Keratinocyte (primary cell): ENCODE measurements at regions not wholly inside any gene's neighbourhood (a gene's known extent, or its start where the extent isn't known, plus 50 kb on each side); places are given as distances from the start of the nearest gene placed in this dataset.
A peak's percentile ranks its signal among the peaks of the same experiment; 100 is the strongest.

Experiments used
- DNase-seq: peaks from one replicate; pipeline ENCODE4 v3.0.0-alpha.2; 2011; ENCODE audit warnings: low read depth, missing footprints, low spot score
- FAIRE-seq: peaks from 2 replicates; lab custom pipeline; 2011; peaks lifted over from hg19 to GRCh38; lab: Jason Lieb, UNC
- H2AFZ ChIP-seq: 2 replicates; pipeline ENCODE4 v1.6.0; 2012; ENCODE audit warnings: low read length, control low read depth, inconsistent platforms; ENCODE audit not compliant: control insufficient read depth
- H3K27ac ChIP-seq: 2 replicates; pipeline ENCODE4 v1.5.1; 2011; ENCODE audit warnings: low read length; ENCODE audit not compliant: control insufficient read depth, insufficient read depth
- H3K27me3 ChIP-seq: 3 replicates; pipeline ENCODE4 v1.6.0; 2011; ENCODE audit warnings: low read length; ENCODE audit not compliant: control insufficient read depth, insufficient read depth; ENCODE audit errors: extremely low read depth
- H3K36me3 ChIP-seq, 2 experiments: 2 replicates in 1 of 2; 3 replicates in 1 of 2; pipeline ENCODE4 v1.5.1; 2011; ENCODE audit warnings: low read length in 2 of 2, mild to moderate bottlenecking in 1 of 2; ENCODE audit not compliant: control insufficient read depth in 2 of 2, insufficient read depth in 2 of 2; ENCODE audit errors: extremely low read depth in 1 of 2
- H3K4me1 ChIP-seq: 3 replicates; pipeline ENCODE4 v1.5.1; 2011; ENCODE audit warnings: low read length; ENCODE audit not compliant: control insufficient read depth, insufficient read depth; ENCODE audit errors: extremely low read depth
- H3K4me2 ChIP-seq: 3 replicates; pipeline ENCODE4 v1.6.0; 2011; ENCODE audit warnings: low read depth, low read length; ENCODE audit not compliant: control insufficient read depth, insufficient read depth; ENCODE audit errors: extremely low read depth
- H3K4me3 ChIP-seq, 3 experiments: fragments of 200-600 bp in 1 of 3; sonication (generic) in 1 of 3; 2 replicates in 2 of 3; 3 replicates in 1 of 3; pipeline ENCODE4 v1.5.1; 2011 to 2016; ENCODE audit warnings: low read length in 3 of 3, mild to moderate bottlenecking in 3 of 3, control low read depth in 2 of 3, inconsistent platforms in 1 of 3, low read depth in 1 of 3, mixed read lengths in 1 of 3, mixed run types in 1 of 3, moderate library complexity in 1 of 3; ENCODE audit not compliant: control insufficient read depth in 2 of 3, insufficient read depth in 2 of 3; ENCODE audit errors: extremely low read depth in 1 of 3
- H3K79me2 ChIP-seq: 2 replicates; pipeline ENCODE4 v1.6.0; 2012; ENCODE audit warnings: low read length; ENCODE audit not compliant: control insufficient read depth, insufficient read depth
- H3K9ac ChIP-seq: 3 replicates; pipeline ENCODE4 v1.6.0; 2011; ENCODE audit warnings: low read length; ENCODE audit not compliant: control insufficient read depth, insufficient read depth; ENCODE audit errors: extremely low read depth
- H3K9me1 ChIP-seq: 3 replicates; pipeline ENCODE4 v1.6.0; 2011; ENCODE audit warnings: low read length; ENCODE audit not compliant: control insufficient read depth, insufficient read depth; ENCODE audit errors: extremely low read depth
- H3K9me3 ChIP-seq: 2 replicates; pipeline ENCODE4 v1.5.1; 2012; ENCODE audit warnings: low read depth, low read length; ENCODE audit not compliant: control insufficient read depth
- H4K20me1 ChIP-seq: 3 replicates; pipeline ENCODE4 v1.6.0; 2011; ENCODE audit warnings: low read length; ENCODE audit not compliant: control insufficient read depth, insufficient read depth; ENCODE audit errors: extremely low read depth
- CTCF ChIP-seq, 3 experiments: IDR thresholded peaks in 1 of 3; conservative IDR thresholded peaks in 1 of 3; optimal IDR thresholded peaks in 1 of 3; 2 replicates in 2 of 3; 3 replicates in 1 of 3; pipeline versions ENCODE3 to v1.5.1; 2011; ENCODE audit warnings: low read length in 3 of 3, mild to moderate bottlenecking in 3 of 3, moderate library complexity in 2 of 3, control low read depth in 1 of 3, inconsistent platforms in 1 of 3; ENCODE audit not compliant: insufficient read depth in 2 of 3; ENCODE audit errors: extremely low read depth in 1 of 3
- EZH2 ChIP-seq: IDR thresholded peaks from one replicate; pipeline ENCODE4 v1.6.1; 2012; ENCODE audit warnings: inconsistent platforms, mild to moderate bottlenecking, low read length, moderate library complexity
- dilution Hi-C: fragments of 300-500 bp; cut with MboI; formaldehyde crosslinking; loops from one replicate; pipeline ENCODE4 v1.7.0; 2020; ENCODE audit warnings: low sequenced_read_pairs; ENCODE audit not compliant: extremely low pct_ligation_motif_present

DNA sequence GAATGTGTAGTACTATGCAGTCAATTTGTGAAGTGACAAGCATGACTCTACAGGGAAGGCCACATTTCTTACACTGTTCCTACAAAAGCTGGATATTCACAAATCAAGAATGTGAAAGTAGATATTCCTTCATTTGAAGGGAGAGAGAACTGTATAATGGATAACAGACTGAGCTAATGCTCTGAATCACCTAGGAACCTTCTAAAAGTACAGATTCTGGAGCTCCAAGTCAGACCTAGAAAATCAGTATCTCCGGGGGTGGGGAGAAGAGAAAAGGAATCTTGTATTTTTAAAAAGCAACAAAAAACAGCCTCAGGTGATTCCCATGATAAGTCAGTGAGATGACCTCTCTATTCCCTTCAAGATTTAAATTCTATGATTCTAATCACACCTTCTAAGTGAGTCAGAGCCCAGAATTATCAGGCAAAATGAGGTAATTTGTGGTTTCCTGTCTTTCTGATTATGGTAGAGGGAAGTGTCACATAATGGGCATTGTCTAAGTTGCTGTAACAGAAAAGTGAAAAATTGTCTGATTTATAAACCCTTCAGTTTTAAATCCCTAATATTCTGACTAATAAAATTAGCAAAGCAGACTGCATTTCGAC lies 80.9 kb downstream of the IL21 start:
- no peaks in the 10 kb centered on the region for H3K9me3 ChIP-seq
- no peaks in the 10 kb centered on the region for H3K36me3 ChIP-seq
- no peaks in the 10 kb centered on the region for H4K20me1 ChIP-seq
- no peak overlapping the region for H3K4me3 ChIP-seq
- no peak overlapping the region for H2AFZ ChIP-seq
- TF ChIP-seq CTCF (optimal IDR thresholded peaks at IDR 0.05 in 1 of 3, IDR thresholded peaks at IDR 0.05 in 1 of 3, conservative IDR thresholded peaks at IDR 0.05 in 1 of 3; ENCODE audit: extremely low read depth in 1 of 3, insufficient read depth in 2 of 3, low read length in 3 of 3) = no peak
- no peaks in the 10 kb centered on the region for H3K79me2 ChIP-seq
- H3K9ac ChIP-seq = no peak overlapping the region
- peaks cover 13% of the 10 kb centered on the region for H3K4me1 ChIP-seq
- no peak for DNase-seq
- no peaks in the 10 kb centered on the region for H3K27me3 ChIP-seq
- no peak overlapping the region for H3K27ac ChIP-seq
- H3K9me1 ChIP-seq = no peaks in the 10 kb centered on the region
- FAIRE-seq = no peak
- H3K4me2 ChIP-seq = peak overlapping the region; percentile 4
- dilution Hi-C loops = no loop called here

DNA sequence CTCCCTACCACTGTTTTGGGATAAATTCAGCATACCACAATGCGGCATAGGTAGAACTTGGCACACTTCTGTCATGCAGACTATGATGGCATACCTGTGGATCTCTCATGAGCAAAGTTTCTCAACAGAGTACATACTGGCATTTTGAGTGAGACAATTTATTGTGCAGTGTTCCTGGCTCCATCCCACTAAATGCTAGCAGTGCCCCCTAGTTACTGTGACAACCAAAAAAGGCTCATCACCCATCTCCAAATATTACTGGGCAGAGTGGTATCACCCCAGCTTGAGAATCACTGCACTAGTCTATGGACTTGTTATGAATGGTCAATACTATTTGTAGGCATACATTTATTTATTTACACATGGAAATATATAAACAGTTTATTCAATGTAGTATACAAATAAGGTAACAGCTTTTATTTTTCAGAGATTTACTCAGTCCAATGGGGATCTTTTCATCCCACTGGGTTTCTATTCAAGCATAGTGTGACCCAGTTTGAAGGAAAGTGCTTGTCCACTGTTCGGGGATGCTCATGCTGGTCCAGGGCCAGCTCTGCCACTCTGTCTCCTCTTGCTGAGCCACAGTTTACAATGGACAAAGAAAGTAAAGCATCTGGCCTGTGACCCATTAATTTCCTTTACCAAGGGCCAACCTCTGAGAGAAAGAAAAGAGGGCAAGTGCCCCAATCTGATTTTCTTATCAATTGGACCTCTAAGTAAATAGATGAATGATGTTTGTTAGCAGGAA lies 81.0 kb upstream of the IL2 start:
- no peak for TF ChIP-seq CTCF (optimal IDR thresholded peaks at IDR 0.05 in 1 of 3, IDR thresholded peaks at IDR 0.05 in 1 of 3, conservative IDR thresholded peaks at IDR 0.05 in 1 of 3; ENCODE audit: extremely low read depth in 1 of 3, insufficient read depth in 2 of 3, low read length in 3 of 3)
- TF ChIP-seq EZH2 = no peak
- no peak for FAIRE-seq

More for the DNA sequence above, 81.0 kb upstream of the IL2 start:
- Histone ChIP-seq H3K4me1 (peaks cover 13% of the 10 kb centered on the region), H3K79me2 (no peaks in the 10 kb centered on the region), H3K36me3 (no peaks in the 10 kb centered on the region), H2AFZ (no peak overlapping the region), H3K4me3 (no peak overlapping the region), H3K27ac (no peak overlapping the region), H4K20me1 (no peaks in the 10 kb centered on the region), H3K27me3 (no peaks in the 10 kb centered on the region), H3K4me2 (no peak overlapping the region), H3K9me1 (no peaks in the 10 kb centered on the region), H3K9ac (no peak overlapping the region), H3K9me3 (no peaks in the 10 kb centered on the region)
- DNase-seq = no peak
- dilution Hi-C loops = no loop called here
